HL-60 (cell line): ENCODE measurements at regions not wholly inside any gene's neighbourhood (a gene's known extent, or its start where the extent isn't known, plus 50 kb on each side); places are given as distances from the start of the nearest gene placed in this dataset.

Experiments used
- GABPA ChIP-seq: IDR thresholded peaks from 2 replicates; pipeline ENCODE4 v1.6.1; 2012; ENCODE audit warnings: low read depth
- POLR2AphosphoS5 ChIP-seq: IDR thresholded peaks from 2 replicates; pipeline ENCODE4 v1.6.1; 2012; ENCODE audit warnings: low read depth
- REST ChIP-seq: IDR thresholded peaks from 2 replicates; pipeline ENCODE4 v1.6.1; 2012; ENCODE audit warnings: low read depth; ENCODE audit not compliant: insufficient replicate concordance
- SPI1 ChIP-seq: IDR thresholded peaks from 2 replicates; pipeline ENCODE4 v1.6.1; 2012; ENCODE audit warnings: low read depth, mild to moderate bottlenecking, borderline replicate concordance
- TF ChIP-seq, protein P1 (sequence below): IDR thresholded peaks from one replicate; pipeline ENCODE4 v1.5.1; 2011; ENCODE audit warnings: low read length, control low read depth, inconsistent platforms; ENCODE audit not compliant: insufficient read depth

- TF ChIP-seq REST (no peak), POLR2AphosphoS5 (no peak), GABPA (no peak), SPI1 (no peak)
- TF ChIP-seq, protein P1, sequence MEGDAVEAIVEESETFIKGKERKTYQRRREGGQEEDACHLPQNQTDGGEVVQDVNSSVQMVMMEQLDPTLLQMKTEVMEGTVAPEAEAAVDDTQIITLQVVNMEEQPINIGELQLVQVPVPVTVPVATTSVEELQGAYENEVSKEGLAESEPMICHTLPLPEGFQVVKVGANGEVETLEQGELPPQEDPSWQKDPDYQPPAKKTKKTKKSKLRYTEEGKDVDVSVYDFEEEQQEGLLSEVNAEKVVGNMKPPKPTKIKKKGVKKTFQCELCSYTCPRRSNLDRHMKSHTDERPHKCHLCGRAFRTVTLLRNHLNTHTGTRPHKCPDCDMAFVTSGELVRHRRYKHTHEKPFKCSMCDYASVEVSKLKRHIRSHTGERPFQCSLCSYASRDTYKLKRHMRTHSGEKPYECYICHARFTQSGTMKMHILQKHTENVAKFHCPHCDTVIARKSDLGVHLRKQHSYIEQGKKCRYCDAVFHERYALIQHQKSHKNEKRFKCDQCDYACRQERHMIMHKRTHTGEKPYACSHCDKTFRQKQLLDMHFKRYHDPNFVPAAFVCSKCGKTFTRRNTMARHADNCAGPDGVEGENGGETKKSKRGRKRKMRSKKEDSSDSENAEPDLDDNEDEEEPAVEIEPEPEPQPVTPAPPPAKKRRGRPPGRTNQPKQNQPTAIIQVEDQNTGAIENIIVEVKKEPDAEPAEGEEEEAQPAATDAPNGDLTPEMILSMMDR: no peak
Measured at GRCh38 chr5:74073257-74073656, 447.3 kb downstream of the ARHGEF28 start.
